Nephron (organoid): ENCODE measurements at regions not wholly inside any gene's neighbourhood (a gene's known extent, or its start where the extent isn't known, plus 50 kb on each side); places are given as distances from the start of the nearest gene placed in this dataset.

Experiments
- H3K27ac Mint-ChIP-seq, 3 experiments: 2 replicates each; pipeline ENCODE4 v1.8.0; 2020; ENCODE audit warnings: mixed read lengths in 3 of 3, mild to moderate bottlenecking in 2 of 3, moderate library complexity in 1 of 3
- H3K27me3 Mint-ChIP-seq: 2 replicates; pipeline ENCODE4 v1.8.0; 2021; ENCODE audit warnings: low read depth, mild to moderate bottlenecking, moderate library complexity, mixed read lengths
- H3K36me3 Mint-ChIP-seq: 2 replicates; pipeline ENCODE4 v1.8.0; 2020; ENCODE audit warnings: low read depth, mixed read lengths
- H3K4me1 Mint-ChIP-seq: 2 replicates; pipeline ENCODE4 v1.8.0; 2020; ENCODE audit warnings: mixed read lengths
- H3K4me3 Mint-ChIP-seq, 3 experiments: 2 replicates each; pipeline ENCODE4 v1.8.0; 2020; ENCODE audit warnings: mild to moderate bottlenecking in 3 of 3, mixed read lengths in 3 of 3, moderate library complexity in 2 of 3
- H3K9me3 Mint-ChIP-seq: 2 replicates; pipeline ENCODE4 v1.8.0; 2020; ENCODE audit warnings: mixed read lengths
- CTCF ChIP-seq, 3 experiments: fragments of 200-600 bp; sonication (generic); IDR thresholded peaks; one replicate each; pipeline ENCODE4 v1.5.0; 2021; ENCODE audit warnings: antibody characterized with exemption in 3 of 3; ENCODE audit not compliant: unreplicated experiment in 3 of 3

GRCh38 chr4:8671712-8672290 is 79.2 kb downstream of the CPZ start:
- H3K27ac Mint-ChIP-seq, result no peak overlapping the region
- H3K36me3 Mint-ChIP-seq, result no peaks in the 10 kb centered on the region
- H3K9me3 Mint-ChIP-seq, result peaks cover 3% of the 10 kb centered on the region
- no peak overlapping the region for H3K4me3 Mint-ChIP-seq
- peaks cover 60% of the 10 kb centered on the region for H3K27me3 Mint-ChIP-seq
- TF ChIP-seq CTCF (IDR thresholded peaks at IDR 0.05; ENCODE audit: unreplicated experiment in 3 of 3), result no peak
- H3K4me1 Mint-ChIP-seq, result no peaks in the 10 kb centered on the region
